ENCODE measurements at regions not wholly inside any gene's neighbourhood (a gene's known extent, or its start where the extent isn't known, plus 50 kb on each side); places are given as distances from the start of the nearest gene placed in this dataset.
"Not testable (repeated sequence)": the region's sequence is repeated elsewhere in the genome, so short reads cannot be mapped to it uniquely, and the experiment has no call there.

DNA sequence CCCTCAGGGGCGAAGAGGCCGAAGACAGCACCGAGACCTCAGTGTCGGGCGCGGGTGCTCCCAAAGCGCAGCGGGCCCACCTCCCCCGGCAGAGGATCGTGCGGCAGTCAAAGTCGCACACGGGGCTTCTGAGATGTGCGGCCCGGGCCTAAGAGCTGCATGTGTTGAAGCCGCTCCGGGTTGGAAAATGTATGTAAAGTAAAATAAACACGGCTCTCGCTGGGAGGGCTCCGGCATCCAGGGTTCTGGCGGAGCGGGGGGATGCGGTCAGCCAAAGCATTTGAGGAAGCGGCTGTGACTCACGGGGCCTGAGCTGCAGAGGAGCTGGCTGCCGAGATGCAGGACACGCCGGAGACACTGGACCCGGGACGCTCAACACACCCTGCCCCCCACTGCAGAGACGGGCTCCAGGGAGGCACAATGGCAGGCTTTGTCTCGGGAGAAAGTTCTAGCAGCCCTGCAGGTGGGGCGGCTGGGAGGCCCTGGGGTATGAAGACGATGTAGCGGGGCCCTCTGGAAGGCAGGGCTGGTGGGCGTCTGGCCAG, 185.8 kb downstream of the NPIPB11 start:
- DNase-seq (ENCODE audit: low read depth in 1 of 2, low spot score in 1 of 2), result not testable (repeated sequence)

DNA sequence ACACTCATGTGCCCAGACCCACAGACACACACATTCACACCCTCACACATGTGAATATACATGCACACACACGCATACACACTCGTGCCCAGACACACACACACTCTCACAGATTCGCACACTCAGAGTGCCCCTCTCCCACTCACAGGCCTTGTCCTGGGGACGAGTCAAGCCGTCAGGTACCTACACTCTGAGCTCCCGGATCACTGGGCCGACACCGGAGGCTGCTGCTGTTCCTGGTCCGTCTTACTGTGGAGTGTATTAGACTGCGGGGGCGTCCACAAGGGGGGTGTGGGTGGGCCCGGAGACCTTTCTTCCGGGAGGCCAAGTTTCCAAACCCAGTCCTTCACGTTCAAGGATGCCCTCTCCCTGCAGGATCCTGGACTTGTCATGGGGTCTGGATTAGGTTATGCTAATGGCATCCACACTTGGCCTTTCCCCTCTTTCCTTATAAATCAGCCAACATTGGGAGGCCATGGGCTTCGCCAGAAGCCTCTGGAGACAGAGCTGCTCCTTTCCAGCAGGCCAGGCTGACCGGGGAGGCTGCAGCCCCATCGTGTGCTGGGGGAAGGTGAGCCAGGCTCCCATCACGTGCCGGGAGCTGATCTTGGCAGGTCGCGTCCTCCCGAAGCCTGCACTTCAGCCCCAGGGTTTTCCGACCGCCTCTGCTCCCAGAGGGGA, 186.4 kb downstream of the NPIPB11 start:
- DNase-seq (ENCODE audit: low read depth in 1 of 2, low spot score in 1 of 2), result not testable (repeated sequence)

DNA sequence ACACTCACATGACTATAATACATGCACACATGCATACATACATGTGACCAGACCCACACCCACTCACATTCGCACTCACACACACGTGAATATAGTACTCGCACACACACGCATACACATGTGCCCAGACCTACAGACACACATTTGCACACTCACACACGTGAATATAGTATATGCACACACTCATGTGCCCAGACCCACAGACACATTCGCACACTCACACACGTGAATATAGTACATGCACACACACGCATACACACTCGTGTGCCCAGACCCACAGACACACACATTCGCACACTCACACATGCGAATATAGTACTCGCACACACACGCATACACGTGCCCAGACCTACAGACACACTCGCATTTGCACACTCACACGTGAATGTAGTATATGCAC, 186.9 kb downstream of the NPIPB11 start:
- DNase-seq (ENCODE audit: low read depth in 1 of 2, low spot score in 1 of 2), result not testable (repeated sequence)

DNA sequence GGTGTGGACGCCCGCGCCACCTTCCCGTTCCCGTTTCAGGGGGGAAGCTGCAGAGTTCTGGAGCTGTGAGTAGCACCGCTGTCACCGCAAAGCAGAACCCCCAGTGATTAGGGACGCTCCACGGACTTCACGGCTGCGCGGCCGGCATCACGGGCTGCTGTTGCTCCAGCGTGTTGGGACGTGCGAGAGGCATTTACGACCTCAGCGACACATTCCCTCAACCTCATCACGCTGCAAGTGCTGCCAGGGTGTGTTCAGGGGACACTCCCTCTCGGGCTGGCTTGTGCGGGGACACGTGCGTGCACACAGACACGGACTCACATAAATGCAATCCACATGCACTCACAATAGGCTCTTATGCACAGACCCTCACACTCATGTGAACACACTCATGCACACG, 187.9 kb downstream of the NPIPB11 start:
- not testable (repeated sequence) for DNase-seq (ENCODE audit: low read depth in 1 of 2, low spot score in 1 of 2)

DNA sequence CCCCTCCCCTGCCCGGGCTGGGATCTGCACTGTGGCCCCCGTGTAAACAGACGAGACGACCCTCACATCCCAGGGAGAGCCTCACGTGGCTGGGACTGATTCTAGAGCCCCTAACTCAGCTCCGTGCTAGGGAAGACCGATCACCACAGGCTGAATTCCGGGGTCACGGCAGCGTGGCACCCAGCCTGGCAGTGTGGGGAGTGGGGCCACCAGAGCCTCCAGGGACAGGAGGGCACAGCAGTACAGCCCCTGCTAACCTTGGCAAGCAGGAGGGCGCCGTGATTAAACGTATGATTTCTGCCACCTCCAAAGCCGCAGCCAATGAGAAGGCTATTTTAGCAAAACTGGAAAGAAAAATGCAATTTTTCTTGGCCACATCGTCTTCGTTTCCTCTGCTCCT, 188.3 kb downstream of the NPIPB11 start:
- DNase-seq (ENCODE audit: low read depth in 1 of 2, low spot score in 1 of 2), result not testable (repeated sequence)

DNA sequence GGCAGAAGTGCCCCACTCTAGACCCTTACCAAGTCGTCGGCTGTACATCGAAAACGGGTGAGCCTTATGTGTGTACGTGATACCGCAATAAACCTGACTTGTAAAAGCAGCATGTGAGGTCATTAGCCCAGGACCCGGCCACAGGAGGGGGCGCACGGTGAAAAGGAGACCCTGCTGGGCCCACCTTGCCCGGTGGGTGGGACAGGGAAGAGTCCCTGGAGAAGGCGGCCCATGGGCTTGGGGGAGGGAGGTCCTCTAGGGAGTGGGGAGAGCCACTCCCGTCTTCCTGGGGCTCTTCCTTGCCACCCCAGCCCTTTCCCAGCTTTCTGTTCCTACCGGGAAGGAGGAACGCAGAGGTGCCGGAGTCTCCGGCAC, 188.8 kb downstream of the NPIPB11 start:
- DNase-seq (ENCODE audit: low read depth in 1 of 2, low spot score in 1 of 2), result not testable (repeated sequence)

DNA sequence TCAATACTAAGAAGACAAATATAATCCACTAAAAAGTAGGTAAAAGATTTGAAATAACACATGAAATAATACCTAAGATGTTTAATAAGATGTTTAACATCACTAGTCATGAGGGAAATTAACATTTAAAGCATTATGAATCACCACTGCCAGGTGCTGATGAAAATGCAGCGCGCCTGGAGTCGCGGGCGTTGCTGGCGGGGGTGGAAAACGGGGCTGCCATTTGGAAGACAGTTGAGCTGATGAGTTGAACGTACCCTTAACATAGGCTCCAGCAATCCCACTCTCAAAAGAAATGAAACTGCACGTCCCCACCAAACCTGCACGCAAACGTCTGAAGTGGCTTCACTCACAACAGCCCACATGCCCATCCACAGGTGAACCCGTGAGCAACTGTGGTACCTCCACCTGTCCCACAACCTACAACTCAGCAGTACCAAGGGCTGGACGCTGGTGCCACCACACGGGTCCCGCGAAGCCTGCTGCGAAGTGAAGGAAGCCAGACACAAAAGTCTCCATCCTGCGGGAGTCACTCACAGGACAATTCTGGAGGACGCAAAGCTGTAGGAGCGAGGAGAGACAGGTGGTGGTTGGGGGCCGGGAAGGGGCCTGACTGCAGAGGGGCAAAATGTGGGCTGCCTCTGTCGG, 189.3 kb downstream of the NPIPB11 start:
- DNase-seq (ENCODE audit: low read depth in 1 of 2, low spot score in 1 of 2), result not testable (repeated sequence)

DNA sequence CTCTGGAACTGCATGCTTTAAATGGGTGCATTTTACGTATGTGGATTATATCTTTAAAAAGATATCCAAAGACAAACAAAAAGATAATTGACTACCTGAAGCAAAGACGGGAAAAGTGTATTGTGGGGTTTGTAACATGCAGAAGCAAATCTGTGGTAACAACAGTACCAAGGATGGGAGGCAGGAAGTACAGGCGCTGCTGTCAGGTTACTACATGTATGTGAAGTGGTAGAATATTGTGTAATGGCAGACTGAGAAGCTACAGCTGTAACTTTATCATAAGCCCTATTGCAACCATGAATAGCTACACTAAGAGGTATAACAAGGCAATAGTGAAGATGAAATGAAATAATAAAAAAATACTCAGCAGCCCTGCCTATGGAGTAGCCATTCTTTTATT, 192.7 kb downstream of the NPIPB11 start:
- DNase-seq (ENCODE audit: low read depth in 1 of 2, low spot score in 1 of 2), result not testable (repeated sequence)

DNA sequence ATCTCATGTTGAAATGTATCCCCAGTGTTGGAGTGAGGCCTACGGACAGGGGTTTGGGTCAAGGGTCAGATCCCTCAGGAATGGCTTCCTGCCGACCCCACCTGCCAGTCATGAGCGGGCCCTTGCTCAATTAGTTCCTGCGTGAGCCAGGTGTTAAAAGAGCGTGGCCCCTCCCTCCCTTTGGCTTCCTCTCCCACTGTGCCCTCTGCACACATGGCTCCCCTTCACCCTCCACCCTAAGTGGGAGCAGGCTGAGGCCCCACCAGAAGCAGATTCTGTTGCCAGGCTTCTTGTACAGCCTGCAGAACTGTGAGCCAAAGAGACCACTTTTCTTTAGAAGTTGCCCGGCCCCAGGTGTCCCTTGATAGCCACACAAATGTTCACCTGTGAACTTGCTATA, 193.3 kb downstream of the NPIPB11 start:
- DNase-seq (ENCODE audit: low read depth in 1 of 2, low spot score in 1 of 2), result not testable (repeated sequence)

DNA sequence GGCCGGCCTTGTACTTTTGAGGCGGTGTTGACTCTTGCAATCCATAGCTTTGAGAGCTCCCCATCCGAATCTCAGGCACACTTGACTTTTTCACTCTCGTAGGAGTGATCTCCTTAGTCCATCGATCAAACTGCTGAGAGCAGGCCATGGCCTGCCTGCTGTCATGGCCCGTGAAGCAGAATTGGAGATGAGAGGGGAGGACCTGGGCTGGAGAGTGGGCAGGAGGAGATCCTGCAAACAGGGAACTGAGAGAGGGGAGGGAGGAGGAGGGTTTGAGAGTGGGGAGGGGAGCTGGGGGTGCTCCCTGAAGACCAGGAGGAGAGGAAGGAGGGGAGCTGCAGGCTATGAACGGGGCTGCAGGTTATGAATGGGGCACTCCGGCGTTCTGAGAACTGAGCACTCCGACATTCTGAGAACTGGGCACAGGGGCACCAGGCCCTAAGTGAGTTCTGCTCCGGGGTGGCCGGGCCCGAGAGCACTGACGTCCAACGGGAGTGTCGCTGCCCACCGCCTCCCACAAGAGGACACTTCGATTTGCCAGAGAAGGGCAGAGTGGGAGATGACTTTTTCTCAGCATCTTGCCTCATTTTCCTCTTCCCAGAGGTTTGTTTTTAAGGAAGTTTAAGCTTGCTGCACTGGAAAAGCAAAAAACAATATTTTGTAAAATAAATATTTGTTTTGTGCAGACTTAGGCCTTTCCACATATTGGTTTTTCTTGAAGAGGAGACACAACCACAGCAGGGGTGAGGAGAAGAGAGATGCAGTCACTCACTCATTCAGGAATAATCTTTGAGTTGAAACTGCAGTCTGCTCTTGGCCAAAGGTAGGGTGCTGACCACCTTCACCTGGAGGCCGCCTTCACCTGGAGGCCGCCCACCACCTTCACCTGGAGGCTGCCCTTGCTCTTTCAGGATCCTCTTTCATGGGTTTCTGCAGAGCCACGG, 194.2 kb downstream of the NPIPB11 start:
- not testable (repeated sequence) for DNase-seq (ENCODE audit: low read depth in 1 of 2, low spot score in 1 of 2)

DNA sequence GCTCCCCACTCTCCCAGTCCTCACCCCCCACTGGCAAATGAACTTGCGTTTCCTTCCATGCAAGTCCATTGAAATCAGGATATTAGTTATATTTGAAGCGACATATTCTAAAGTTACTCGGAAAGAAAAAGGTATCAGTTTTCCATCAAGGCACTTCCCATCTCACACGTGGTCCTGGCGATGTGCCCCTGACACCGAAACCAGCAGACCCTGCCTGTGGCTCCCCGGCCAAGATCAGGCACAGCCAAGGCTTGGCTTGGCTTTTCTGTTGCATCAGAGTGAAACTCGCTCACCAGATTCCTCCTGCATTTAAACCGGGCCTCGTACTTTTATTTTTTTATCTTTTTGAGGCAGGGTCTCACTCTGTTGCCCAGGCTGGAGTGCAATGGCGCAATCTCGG, 195.1 kb downstream of the NPIPB11 start:
- not testable (repeated sequence) for DNase-seq (ENCODE audit: low read depth in 1 of 2, low spot score in 1 of 2)

DNA sequence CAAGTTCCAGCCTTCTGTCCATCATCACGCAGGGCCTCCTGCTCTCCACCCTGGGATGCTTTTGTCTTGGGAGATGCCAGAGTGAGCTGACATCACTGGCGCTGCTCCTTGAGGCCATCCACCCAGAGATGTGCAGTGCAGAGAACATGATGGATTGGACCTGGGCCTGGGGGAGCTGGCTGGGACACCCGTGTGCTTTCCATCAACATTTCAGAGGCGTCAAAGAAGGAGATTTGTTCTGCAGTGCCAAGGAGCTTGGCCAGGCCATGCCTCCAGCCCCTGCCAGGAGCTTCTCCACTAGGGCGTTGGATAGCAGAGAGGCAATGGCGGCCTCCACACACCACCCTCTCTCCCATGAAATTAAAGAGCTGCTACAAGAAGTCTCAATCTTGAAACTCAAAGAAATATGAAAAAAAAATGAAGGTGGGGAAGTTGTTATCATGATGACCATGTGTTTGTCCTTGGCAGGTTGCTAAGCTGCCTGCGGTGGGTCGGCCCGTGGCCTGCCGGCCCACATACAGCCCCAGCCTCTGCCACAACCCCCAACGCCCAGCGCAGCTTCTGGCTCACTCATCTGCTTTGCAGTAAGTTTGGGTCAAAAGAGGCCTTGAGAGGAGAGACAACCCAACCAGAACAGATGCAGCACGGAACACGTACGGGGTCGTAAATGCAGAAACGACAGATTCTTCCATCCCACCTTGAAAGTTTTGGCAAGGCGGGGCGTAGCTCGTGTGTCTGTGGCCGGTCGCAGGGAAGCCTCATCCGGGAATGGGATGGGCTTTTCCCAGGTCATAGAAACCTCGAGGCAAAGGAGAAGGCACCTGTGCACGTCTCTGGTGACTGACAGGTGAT, 196.0 kb downstream of the NPIPB11 start:
- DNase-seq (ENCODE audit: low read depth in 1 of 2, low spot score in 1 of 2), result not testable (repeated sequence)

DNA sequence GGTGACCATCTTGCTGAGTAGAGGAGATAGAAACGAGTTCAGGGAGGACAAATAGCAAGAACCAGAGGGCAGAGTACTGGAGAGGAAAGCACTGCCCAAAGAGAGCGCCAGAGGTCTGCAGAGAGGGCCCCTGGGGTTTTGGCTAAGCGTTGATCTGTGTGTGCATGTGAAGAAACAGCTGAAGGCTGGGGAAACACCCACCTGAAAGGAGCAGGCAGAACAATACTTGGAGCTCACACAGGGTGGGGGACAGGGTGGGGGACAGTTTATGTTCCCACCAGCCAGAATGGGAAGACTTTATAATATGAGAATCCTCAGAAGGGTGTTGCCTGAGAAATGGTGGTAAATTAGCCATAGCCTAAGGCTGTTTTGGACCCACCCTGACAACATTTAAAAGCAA, 200.4 kb downstream of the NPIPB11 start:
- DNase-seq (ENCODE audit: low read depth in 1 of 2, low spot score in 1 of 2), result not testable (repeated sequence)

DNA sequence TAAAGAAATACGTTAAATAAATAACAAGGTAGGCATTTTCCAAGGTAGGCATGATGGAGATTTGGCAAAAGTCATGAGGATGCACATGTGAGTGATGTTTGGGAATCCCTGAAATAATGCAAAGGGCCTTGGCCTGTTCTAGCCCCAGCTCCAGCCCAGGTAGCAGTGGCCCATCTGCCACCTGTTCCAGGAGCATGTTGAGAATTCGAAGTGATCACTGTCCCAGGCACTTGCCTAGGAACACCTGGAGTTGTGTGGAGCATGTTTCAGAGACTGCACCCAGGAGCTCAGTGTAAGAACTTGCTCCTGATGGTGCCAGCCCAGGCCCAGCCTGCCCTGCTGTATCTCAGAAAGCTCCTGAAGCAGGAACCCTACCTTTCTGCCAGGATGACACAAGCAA, 201.4 kb downstream of the NPIPB11 start:
- not testable (repeated sequence) for DNase-seq (ENCODE audit: low read depth in 1 of 2, low spot score in 1 of 2)

DNA sequence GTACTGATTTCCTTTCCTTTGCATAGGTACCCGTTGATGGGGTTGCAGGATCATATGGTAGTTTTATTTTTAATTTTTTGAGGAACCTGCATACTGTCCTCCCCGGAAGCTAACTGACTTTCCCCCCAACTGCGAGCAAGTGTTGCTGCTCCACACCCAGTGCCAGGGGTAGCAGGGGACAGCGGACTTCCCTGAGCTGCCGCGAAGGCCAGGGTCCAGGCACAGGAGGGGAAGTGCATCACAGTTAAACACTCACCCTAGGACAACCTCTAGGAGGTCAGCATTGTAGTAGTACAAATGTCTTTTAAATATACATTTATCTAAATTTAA, 201.7 kb downstream of the NPIPB11 start:
- no peak for DNase-seq (ENCODE audit: low read depth in 1 of 2, low spot score in 1 of 2)

DNA sequence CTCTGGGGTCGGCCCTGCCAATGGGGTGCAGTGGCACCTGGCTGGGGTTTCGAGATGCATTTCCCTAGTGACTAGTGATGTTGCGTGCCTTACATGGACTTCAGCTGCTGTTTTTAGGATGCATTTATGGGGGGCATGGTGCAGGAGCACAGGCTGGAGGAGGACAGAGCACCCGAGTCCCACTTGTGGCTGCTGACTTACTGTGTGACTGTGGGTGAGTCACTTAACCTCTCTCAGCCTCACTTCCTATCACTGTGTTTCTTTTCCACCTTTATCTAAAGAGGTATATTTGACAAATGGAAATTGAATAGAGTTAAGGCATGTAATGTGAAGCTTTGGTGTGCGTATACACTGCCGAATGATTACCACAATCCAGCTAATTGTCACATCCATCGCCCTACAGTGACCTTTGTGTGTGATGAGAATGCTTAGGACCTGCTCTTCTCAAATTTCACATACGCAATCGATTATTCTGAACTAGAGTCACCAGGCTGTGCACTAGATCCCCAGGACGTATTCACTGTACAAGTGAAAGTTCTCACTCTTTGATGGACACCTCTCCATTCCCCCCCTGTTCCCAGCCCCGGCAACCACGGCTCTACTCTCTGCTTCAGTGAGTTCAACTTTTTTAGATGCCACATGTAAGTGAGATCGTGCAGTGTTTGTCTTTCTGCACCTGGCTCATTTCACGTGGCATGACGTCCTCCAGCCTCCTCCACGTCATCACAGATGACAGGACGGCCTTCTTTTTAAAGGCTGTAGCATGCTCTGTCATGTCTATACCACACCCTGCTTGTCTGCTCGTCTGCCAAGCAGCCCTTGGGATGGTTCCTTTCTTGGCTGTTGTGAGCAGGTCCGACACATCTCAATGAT, 202.3 kb downstream of the NPIPB11 start:
- DNase-seq (ENCODE audit: low read depth in 1 of 2, low spot score in 1 of 2), result not testable (repeated sequence)

DNA sequence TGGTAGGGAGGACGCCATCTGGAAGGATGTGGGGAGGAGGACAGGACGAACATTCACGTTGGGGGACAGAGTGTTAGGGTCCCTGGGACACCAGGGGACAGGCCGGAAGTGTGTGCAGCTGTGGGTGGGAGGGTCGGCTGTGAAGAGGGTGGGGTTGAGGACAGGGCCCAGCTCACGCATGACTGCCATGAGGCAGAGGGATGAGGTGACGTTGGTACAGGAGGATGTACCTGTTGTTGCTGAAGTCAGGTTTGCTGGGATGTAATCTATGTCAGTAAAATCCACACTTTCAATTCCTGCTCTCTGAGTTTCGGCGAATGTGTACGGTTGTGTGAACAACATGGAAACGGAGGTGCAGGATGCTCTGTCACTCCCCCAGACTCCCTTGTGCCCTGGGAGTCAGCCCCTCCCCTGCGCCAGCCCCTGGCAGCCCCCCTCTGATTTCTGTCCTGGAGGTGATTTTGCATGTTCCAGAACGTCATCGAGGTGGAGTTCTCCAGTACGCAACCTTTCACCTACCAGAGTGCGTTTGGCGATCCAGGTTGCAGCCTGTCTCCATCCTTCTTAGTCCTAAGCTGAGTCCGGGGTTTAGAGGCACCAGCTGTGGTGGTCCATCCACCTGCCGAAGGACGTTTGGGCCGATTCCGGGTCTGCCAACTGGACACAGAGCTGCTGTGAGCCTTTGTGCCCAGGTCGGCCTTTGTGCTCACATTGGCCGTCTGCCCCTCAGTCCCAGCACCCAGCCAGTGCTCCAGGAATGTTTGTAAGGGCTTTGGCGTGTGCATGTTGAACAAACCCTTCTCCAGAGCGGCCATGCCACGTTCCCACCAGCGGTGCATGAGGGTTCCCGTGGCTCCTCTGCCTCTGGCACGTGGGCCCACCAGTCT, 203.2 kb downstream of the NPIPB11 start:
- not testable (repeated sequence) for DNase-seq (ENCODE audit: low read depth in 1 of 2, low spot score in 1 of 2)

DNA sequence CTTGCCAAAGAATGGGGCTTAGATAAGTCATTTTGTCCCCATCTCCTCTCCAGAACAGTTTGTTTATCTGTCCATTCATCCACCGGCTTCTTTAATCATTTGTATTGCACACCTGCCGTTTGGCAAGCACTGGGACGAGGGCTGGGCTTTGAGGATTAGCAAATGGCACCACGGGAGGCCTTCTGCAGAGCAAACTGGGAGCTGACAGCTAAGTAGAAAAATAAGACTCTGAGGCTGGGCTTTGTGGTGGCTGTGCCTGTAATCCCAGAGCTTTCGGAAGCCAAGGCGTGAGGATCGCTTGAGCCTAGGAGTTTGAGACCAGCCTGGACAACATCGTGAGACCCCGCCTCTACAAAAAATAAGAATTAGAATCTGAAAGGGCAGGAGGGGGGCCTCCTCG, 203.9 kb downstream of the NPIPB11 start:
- DNase-seq (ENCODE audit: low read depth in 1 of 2, low spot score in 1 of 2), result not testable (repeated sequence)

Data from activated CD4-positive, alpha-beta T cell treated with anti-CD3 and anti-CD28 coated beads, Interleukin-2, amount 50 U/mL, for 24 hours (primary cell).